RPMI7951 (cell line): ENCODE measurements at regions not wholly inside any gene's neighbourhood (a gene's known extent, or its start where the extent isn't known, plus 50 kb on each side); places are given as distances from the start of the nearest gene placed in this dataset.
"Not testable (repeated sequence)": the region's sequence is repeated elsewhere in the genome, so short reads cannot be mapped to it uniquely, and the experiment has no call there.

Experiments
- DNase-seq: peaks from one replicate; pipeline ENCODE4 v3.0.0-alpha.2; 2012; ENCODE audit warnings: low read depth

GRCh38 chr7:70846208-70846607 lies 285.7 kb upstream of the GALNT17 start:
- no peak for DNase-seq

- DNase-seq, result no peak
Measured at GRCh38 chr7:70849580-70850235, 282.2 kb upstream of the GALNT17 start.

- no peak for DNase-seq
Measured at GRCh38 chr7:70855373-70855772, 276.6 kb upstream of the GALNT17 start.

GRCh38 chr7:70856901-70857630 lies 274.9 kb upstream of the GALNT17 start:
- peak; percentile 37 for DNase-seq

GRCh38 chr7:70857793-70858545 lies 274.0 kb upstream of the GALNT17 start:
- no peak for DNase-seq

GRCh38 chr7:70867513-70867912 lies 264.4 kb upstream of the GALNT17 start:
- no peak for DNase-seq

- no peak for DNase-seq
Measured at GRCh38 chr7:70870349-70870748, 261.6 kb upstream of the GALNT17 start.

- no peak for DNase-seq
Measured at GRCh38 chr7:70872188-70872587, 259.8 kb upstream of the GALNT17 start.

GRCh38 chr7:70881167-70881847 lies 250.6 kb upstream of the GALNT17 start:
- DNase-seq, result no peak

GRCh38 chr7:70883750-70884439 lies 248.0 kb upstream of the GALNT17 start:
- DNase-seq, result no peak

GRCh38 chr7:70884440-70884764 lies 247.5 kb upstream of the GALNT17 start:
- DNase-seq, result no peak

- no peak for DNase-seq
Measured at GRCh38 chr7:70884809-70885208, 247.1 kb upstream of the GALNT17 start.

- no peak for DNase-seq
Measured at GRCh38 chr7:70886547-70886946, 245.4 kb upstream of the GALNT17 start.

GRCh38 chr7:70887186-70887585 lies 244.8 kb upstream of the GALNT17 start:
- DNase-seq, result no peak

GRCh38 chr7:70890147-70890969 lies 241.6 kb upstream of the GALNT17 start:
- no peak for DNase-seq

- DNase-seq, result no peak
Measured at GRCh38 chr7:70893422-70893821, 238.5 kb upstream of the GALNT17 start.

- no peak for DNase-seq
Measured at GRCh38 chr7:70893971-70894715, 237.8 kb upstream of the GALNT17 start.

GRCh38 chr7:70894799-70895198 lies 237.1 kb upstream of the GALNT17 start:
- no peak for DNase-seq

GRCh38 chr7:70895337-70896200 lies 236.4 kb upstream of the GALNT17 start:
- DNase-seq, result not testable (repeated sequence)
